ENCODE measurements at regions not wholly inside any gene's neighbourhood (a gene's known extent, or its start where the extent isn't known, plus 50 kb on each side); places are given as distances from the start of the nearest gene placed in this dataset.

GRCh38 chrX:139297638-139298037 lies 232.9 kb upstream of the F9 start (continued):
- no peak for TF ChIP-seq SOX15 (CRISPR knock-in tag; IDR thresholded peaks at IDR 0.05)
- no peak for TF ChIP-seq AFF4 (CRISPR knock-in tag; IDR thresholded peaks at IDR 0.05; ENCODE audit: borderline replicate concordance)
- no peak for TF ChIP-seq ZMAT4 (CRISPR knock-in tag; IDR thresholded peaks at IDR 0.05)
- TF ChIP-seq E2F4 (CRISPR knock-in tag; IDR thresholded peaks at IDR 0.05; ENCODE audit: borderline replicate concordance, low read depth): no peak
- TF ChIP-seq ZBTB21 (CRISPR knock-in tag; IDR thresholded peaks at IDR 0.05; ENCODE audit: borderline replicate concordance): no peak
- TF ChIP-seq FOXP4 (CRISPR knock-in tag; IDR thresholded peaks at IDR 0.05): no peak
- TF ChIP-seq PRDM15 (CRISPR knock-in tag; IDR thresholded peaks at IDR 0.05): no peak

GRCh38 chrX:139293991-139294390 lies 236.5 kb upstream of the F9 start:
- POLR2A ChIA-PET: no interaction called here
- Mint-ChIP-seq H3K4me1 (peaks cover 14% of the 10 kb centered on the region), H3K27me3 (ENCODE audit: low read depth) (no peaks in the 10 kb centered on the region; the same call in 1 of the 2 replicates), H3K9me3 (no peaks in the 10 kb centered on the region), H3K36me3 (no peaks in the 10 kb centered on the region), H3K27ac (no peak overlapping the region), H3K4me3 (no peak overlapping the region)
- CTCF ChIA-PET: interaction anchor here (1.0 kb wide), 1 partner anchor 90 kb away, joined by 3 read pairs; no protein-coding TSS in a partner anchor
- DNase-seq (ENCODE audit: low spot score) (no peak), ATAC-seq (no peak)
- TF ChIP-seq FOXP4 (CRISPR knock-in tag; IDR thresholded peaks at IDR 0.05) (no peak), PRRX2 (CRISPR knock-in tag; IDR thresholded peaks at IDR 0.05) (no peak), ZNF423 (CRISPR knock-in tag; IDR thresholded peaks at IDR 0.05) (no peak), ELF4 (CRISPR knock-in tag; IDR thresholded peaks at IDR 0.05; ENCODE audit: low read depth) (no peak)

All from WTC11 (cell line).